ENCODE measurements at regions not wholly inside any gene's neighbourhood (a gene's known extent, or its start where the extent isn't known, plus 50 kb on each side); places are given as distances from the start of the nearest gene placed in this dataset.
"Not testable (repeated sequence)": the region's sequence is repeated elsewhere in the genome, so short reads cannot be mapped to it uniquely, and the experiment has no call there.

GRCh38 chr13:23947893-23948292 lies 50.6 kb upstream of the C1QTNF9B start:
- no peak for DNase-seq

GRCh38 chr13:23949200-23949599 lies 51.9 kb upstream of the C1QTNF9B start:
- DNase-seq = no peak

- DNase-seq = no peak
Measured at GRCh38 chr13:23949736-23950135, 52.4 kb upstream of the C1QTNF9B start.

GRCh38 chr13:23950736-23951510 lies 53.6 kb upstream of the C1QTNF9B start:
- DNase-seq = no peak

GRCh38 chr13:23952796-23953195 lies 55.5 kb upstream of the C1QTNF9B start:
- no peak for DNase-seq

- DNase-seq = no peak
Measured at GRCh38 chr13:23953860-23954512, 56.7 kb upstream of the C1QTNF9B start.

- no peak for DNase-seq
Measured at GRCh38 chr13:23955064-23955463, 57.8 kb upstream of the C1QTNF9B start.

- no peak for DNase-seq
Measured at GRCh38 chr13:23956106-23956505, 58.8 kb upstream of the C1QTNF9B start.

- DNase-seq = no peak
Measured at GRCh38 chr13:23957981-23958380, 60.7 kb upstream of the C1QTNF9B start.

- DNase-seq = no peak
Measured at GRCh38 chr13:23959231-23959862, 62.0 kb upstream of the C1QTNF9B start.

GRCh38 chr13:23960566-23961156 lies 63.4 kb upstream of the C1QTNF9B start:
- no peak for DNase-seq

GRCh38 chr13:23963184-23963931 lies 66.1 kb upstream of the C1QTNF9B start:
- no peak for DNase-seq

- DNase-seq = no peak
Measured at GRCh38 chr13:23963947-23964346, 66.6 kb upstream of the C1QTNF9B start.

GRCh38 chr13:23965346-23965745 lies 68.0 kb upstream of the C1QTNF9B start:
- no peak for DNase-seq

- DNase-seq = no peak
Measured at GRCh38 chr13:23966221-23966690, 69.0 kb upstream of the C1QTNF9B start.

GRCh38 chr13:23966691-23967615 lies 69.7 kb upstream of the C1QTNF9B start:
- DNase-seq = peak; percentile 17

GRCh38 chr13:23967792-23968191 lies 70.5 kb upstream of the C1QTNF9B start:
- DNase-seq = not testable (repeated sequence)

GRCh38 chr13:23969647-23970046 lies 72.3 kb upstream of the C1QTNF9B start:
- DNase-seq = no peak

GRCh38 chr13:23979361-23980159 lies 82.3 kb upstream of the C1QTNF9B start:
- DNase-seq = peak; percentile 17

- DNase-seq = peak; percentile 85
Measured at GRCh38 chr13:23980160-23980551, 82.9 kb upstream of the C1QTNF9B start.

- DNase-seq = no peak
Measured at GRCh38 chr13:23983671-23984070, 86.4 kb upstream of the C1QTNF9B start.
